ENCODE measurements at regions not wholly inside any gene's neighbourhood (a gene's known extent, or its start where the extent isn't known, plus 50 kb on each side); places are given as distances from the start of the nearest gene placed in this dataset.
"Not testable (repeated sequence)": the region's sequence is repeated elsewhere in the genome, so short reads cannot be mapped to it uniquely, and the experiment has no call there.

DNA sequence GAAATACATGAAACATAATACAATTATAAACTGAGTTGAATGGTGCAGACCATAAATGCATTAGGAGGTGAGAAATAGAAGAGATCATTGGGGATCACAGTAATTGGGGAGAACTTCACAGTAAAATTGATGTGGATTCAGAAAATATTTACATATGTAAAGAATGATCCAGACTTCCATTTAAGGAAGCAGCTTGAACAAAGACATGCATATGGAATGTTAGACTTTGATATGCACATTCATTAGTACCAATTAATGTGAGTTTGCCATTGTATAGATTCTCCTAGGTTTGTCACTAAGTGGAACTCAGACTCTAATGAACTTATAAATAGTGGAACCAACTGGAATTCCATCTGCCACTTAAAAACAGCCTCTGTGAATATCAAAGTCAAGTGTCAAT, 235.6 kb downstream of the PARM1 start:
- DNase-seq (ENCODE audit: low spot score) = no peak
- TF ChIP-seq, protein P1, sequence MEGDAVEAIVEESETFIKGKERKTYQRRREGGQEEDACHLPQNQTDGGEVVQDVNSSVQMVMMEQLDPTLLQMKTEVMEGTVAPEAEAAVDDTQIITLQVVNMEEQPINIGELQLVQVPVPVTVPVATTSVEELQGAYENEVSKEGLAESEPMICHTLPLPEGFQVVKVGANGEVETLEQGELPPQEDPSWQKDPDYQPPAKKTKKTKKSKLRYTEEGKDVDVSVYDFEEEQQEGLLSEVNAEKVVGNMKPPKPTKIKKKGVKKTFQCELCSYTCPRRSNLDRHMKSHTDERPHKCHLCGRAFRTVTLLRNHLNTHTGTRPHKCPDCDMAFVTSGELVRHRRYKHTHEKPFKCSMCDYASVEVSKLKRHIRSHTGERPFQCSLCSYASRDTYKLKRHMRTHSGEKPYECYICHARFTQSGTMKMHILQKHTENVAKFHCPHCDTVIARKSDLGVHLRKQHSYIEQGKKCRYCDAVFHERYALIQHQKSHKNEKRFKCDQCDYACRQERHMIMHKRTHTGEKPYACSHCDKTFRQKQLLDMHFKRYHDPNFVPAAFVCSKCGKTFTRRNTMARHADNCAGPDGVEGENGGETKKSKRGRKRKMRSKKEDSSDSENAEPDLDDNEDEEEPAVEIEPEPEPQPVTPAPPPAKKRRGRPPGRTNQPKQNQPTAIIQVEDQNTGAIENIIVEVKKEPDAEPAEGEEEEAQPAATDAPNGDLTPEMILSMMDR (IDR thresholded peaks at IDR 0.05; ENCODE audit: extremely low read depth, missing control alignments) = no peak

DNA sequence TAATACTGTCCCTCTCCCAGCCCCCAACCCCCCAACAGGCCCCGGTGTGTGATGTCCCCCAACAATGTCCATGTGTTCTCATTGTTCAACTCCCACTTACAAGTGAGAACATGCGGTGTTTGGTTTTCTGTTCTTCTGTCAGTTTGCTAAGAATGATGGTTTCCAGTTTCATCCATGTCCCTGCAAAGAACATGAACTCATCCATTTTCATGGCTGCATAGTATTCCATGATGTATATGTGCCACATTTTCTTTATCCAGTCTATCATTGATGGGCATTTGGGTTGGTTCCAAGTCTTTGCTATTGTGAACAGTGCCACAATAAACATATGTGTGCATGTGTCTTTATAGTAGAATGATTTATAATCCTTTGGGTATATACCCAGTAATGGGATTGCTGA, 232.2 kb downstream of the PARM1 start:
- not testable (repeated sequence) for DNase-seq (ENCODE audit: low spot score)

DNA sequence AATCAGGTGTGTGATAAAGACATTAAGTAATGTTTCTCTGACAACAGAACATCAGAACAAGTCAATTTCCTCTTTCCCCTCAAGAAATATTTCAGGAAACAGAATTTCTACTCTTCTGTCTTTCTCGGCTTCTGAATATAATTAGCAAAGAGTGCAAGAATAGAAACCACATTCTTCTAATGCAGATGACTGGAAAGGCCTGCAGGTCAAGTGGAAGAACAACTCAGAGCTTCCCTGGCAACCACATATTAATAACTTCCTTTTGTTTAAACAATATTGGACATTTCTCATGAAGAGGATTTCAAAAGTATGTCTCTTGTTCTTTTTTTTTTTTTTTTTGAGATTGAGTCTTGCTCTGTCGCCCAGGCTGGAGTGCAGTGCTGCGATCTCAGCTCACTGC, 225.5 kb downstream of the PARM1 start:
- TF ChIP-seq, protein P1 (IDR thresholded peaks at IDR 0.05; ENCODE audit: extremely low read depth, missing control alignments) = no peak
- no peak for DNase-seq (ENCODE audit: low spot score)

DNA sequence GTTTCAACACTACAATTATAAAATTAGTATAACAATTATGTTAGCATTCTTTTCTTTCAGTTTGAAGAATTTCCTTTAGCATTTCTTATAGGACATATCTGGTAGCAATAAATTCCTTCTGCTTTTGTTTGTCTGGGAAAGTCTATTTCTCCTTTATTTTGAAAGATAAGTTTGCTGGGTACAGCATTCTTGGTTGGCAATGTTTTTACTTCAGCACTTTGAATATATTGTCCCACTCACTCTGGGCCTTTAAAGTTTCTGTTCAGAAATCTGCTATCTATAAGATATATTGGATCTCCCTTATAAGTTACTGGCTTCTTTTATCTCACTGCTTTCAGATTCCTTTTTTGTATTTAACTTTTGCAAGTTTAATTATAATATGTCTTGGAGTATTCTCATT, 222.1 kb downstream of the PARM1 start:
- DNase-seq (ENCODE audit: low spot score) = no peak
- TF ChIP-seq, protein P1 (IDR thresholded peaks at IDR 0.05; ENCODE audit: extremely low read depth, missing control alignments) = no peak

DNA sequence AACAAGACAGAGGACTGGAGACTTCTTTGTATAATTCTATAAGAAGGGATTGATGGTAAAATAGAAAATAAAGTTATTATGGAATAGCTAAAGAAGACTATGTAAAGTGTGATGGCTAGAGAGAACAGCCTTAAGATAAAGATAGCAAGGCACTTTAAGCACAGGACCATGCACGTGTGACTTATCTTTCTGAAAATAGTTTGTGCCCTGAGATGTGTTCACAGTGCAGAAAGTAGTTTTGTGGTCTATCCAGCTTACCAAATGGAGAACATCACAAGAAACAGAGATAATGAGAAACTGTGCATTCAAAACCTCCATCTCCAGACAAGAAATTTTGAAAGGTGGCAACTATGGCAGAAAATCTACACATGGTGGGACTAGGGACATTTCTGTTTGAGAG, 213.3 kb downstream of the PARM1 start:
- DNase-seq (ENCODE audit: low spot score) = no peak
- TF ChIP-seq, protein P1 (IDR thresholded peaks at IDR 0.05; ENCODE audit: extremely low read depth, missing control alignments) = no peak

DNA sequence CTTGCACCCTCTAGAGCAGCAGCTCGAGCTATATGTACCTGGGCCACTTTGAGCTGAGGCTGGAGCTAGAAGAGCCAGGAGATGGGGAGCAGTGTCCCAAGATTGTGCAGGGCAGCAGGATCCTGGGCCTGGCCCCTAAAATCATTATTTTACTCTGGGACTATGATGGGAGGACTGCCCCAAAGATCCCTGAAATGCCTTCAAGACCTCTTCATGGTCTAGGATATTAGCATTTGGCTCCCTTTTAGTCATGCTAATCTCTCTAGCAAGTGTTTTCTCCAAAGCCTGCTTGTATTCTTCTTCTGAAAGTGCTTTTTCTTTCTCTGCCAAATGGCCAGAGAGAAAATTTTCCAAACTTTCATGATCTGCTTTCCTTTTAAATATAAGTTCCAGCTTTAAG, 211.6 kb downstream of the PARM1 start:
- TF ChIP-seq, protein P1 (IDR thresholded peaks at IDR 0.05; ENCODE audit: extremely low read depth, missing control alignments) = no peak
- no peak for DNase-seq (ENCODE audit: low spot score)

DNA sequence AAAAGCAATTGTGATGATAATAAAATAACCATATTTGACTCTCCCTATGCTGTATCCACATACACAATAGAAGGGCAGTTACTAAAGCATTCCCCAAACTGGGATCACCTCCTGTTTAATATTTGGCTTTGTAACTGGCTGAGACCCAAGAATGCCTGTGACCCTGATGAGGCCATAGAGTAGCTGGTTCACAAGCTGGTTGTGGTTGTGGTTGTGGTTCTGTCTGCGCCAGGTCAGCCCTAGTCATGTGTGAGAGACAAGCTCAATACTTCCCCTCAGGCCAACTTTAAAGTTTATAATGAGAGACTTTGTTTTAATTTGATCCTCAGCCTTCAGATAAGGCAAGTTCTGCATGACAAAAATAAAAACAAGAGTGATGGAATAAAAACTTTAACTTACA, 209.9 kb downstream of the PARM1 start:
- TF ChIP-seq, protein P1 (IDR thresholded peaks at IDR 0.05; ENCODE audit: extremely low read depth, missing control alignments) = no peak
- no peak for DNase-seq (ENCODE audit: low spot score)

DNA sequence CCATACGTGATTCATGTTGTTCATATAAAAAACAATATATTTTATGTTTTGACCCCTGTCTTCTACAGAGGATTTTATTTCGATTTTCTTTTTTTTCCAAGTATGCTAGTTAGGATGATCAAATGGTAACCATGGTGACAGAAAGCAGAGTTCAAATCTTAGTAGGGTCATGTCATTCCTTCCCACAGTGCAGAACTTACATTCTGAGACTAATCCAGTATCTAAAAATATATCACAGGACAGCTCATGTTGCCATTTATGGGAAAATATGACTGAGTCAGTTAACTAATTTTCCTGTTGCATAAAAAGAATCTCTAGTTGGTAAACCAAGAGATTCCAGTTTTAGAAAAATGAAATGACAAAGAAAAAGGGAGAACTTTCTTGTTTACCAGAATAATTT, 209.5 kb downstream of the PARM1 start:
- TF ChIP-seq, protein P1 (IDR thresholded peaks at IDR 0.05; ENCODE audit: extremely low read depth, missing control alignments) = no peak
- no peak for DNase-seq (ENCODE audit: low spot score)

Data from GM20000 (cell line).